Ecto neural progenitor cell (in vitro differentiated cells): ENCODE measurements at regions not wholly inside any gene's neighbourhood (a gene's known extent, or its start where the extent isn't known, plus 50 kb on each side); places are given as distances from the start of the nearest gene placed in this dataset.

Experiments
- DNase-seq: peaks from one replicate; pipeline ENCODE4 v3.0.0-alpha.2; 2018; ENCODE audit warnings: low spot score

DNA sequence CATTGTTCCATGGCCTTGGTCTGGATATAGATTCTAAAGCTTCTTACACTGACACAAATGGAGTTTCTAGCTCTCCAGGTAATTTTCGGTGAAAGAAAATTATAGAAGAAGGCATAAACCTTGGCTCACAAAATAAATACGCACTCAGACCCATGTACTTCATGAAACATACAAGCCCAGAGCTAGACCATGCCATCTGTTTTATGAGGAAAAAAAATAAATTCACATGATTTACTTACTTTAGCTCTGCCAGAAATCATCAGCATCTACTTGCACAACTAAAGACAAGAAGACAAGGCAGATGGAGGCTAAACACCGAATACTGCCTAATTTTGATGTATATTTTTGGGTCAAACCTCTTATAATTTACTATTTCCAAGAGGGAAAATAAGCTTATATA lies 197.4 kb upstream of the KLF14 start:
- DNase-seq: no peak

DNA sequence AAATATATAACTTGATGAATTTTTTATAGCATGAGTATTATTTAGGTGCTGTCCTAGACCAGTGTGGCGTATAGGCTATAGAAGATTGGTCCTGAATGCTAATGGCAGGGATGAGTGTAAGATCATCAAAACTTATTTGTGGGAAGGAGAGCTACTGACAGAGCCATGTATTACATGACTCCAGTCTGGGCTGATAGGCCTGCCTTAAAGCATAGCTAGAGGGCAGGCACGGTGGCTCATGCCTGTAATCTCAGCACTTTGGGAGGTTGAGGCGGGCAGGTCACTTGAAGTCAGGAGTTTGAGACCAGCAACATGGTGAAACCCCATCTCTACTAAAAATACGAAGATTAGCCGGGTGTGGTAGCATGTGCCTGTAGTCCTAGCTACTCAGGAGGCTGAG lies 198.1 kb upstream of the KLF14 start:
- no peak for DNase-seq

DNA sequence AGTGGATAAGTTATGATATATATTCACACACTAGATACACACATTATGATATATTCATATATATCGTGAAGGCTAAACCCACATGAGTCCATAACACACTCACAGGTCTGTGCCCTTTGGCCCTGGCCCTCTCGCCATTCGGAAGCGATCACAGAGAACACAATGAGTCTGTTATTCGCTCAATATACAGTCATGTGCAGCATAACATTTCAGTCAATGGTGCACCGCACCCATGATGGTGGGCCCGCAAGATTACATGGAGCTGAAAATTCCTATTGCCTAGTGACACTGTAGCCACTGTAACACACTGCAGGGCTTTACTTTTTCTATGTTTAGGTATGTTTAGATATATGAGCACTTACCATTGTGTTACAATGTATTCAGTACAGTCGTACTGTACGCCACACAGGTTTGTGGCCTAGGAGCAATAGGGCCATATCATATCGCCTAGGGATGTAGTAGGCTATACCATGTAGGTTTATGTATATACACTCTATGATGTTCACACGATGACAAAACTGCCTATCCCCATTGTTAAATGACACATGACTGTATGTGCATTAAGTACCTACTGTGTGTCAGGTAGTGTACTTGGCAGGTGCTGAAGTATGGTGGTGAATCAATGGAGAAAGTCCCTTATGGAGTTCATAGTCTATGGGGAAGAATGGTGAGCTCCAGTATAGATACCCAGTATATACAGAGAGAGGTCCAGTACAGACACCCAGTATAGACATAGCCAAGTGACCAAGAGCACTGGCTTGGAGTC lies 198.8 kb upstream of the KLF14 start:
- DNase-seq: no peak

DNA sequence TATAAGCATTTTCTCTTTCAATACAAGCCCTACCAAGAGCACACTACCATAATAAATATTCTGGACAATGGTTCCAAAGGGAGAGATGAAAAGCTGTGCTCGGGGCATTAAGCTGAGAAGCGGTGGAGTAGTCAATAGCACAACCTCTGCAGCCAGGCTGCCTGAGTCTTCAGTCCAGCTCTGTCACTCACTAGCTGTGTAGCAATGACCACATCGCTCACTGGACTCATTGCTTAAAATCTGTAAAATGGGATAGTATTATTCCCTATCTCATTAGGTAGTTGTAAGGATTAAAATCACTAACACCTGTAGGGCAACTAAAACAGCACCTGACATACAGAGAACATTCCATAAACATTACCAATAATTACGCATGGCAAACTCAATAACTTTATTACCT lies 199.9 kb upstream of the KLF14 start:
- DNase-seq: no peak

DNA sequence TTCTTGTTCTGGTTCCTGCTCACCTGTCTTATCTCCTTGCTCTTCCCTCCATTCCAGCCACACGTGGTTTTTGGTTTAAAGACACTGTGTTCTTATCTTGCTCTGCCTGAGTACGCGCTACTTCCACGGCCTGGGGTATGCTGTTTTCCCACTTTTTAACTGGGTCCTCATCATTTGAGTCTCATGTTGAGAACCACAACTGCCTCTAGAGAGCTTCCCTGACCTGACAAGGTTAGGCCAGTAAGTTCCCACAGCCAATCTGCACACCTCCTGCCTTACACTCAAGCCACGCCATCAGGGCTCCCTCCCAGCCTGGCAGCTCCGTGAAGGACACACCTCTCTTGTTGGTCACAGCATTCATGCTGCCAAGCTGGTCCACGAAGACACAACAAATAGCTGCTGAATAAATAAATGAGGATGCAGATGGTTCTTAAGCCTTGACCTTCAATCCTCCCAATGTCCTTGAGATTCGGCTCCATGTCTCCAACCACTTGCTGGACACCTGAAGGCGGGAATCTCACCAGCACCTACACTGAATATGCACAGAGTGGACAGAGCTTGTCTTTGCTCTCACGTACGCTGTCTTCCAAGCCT lies 201.7 kb upstream of the KLF14 start:
- no peak for DNase-seq

DNA sequence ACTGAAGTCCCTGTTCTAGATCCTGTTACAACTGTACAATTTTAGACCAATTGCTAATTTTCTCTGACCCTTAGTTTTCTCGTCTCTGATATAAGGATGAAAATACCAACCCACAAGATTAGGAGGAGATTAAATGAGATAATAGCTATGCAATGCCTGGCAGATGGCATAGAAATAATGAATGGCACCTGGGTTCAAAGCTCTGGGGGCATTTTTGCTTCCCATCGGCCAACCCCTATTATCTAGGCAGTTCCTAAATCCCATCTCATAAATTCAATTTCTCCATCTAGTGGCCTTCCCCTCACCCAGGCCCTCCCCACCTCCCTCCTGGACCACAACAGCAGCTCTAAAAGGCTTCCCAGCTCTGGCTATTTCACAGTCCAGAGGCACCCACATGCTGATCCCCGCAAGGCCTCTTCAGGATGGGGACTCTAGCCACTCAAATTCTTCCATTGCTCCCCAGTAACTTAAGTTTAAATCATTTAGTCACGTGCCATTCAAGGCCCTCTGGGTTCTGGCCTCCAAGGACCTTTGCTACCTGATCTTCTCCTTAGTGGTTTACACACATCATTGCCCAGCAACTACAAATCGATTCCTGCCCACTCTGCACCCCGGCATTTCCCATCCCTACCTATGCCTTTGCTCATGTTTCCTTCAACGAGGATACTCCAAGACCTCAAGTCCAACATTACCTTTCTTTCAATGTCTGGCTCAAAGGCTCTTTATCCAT lies 202.4 kb upstream of the KLF14 start:
- DNase-seq: no peak

DNA sequence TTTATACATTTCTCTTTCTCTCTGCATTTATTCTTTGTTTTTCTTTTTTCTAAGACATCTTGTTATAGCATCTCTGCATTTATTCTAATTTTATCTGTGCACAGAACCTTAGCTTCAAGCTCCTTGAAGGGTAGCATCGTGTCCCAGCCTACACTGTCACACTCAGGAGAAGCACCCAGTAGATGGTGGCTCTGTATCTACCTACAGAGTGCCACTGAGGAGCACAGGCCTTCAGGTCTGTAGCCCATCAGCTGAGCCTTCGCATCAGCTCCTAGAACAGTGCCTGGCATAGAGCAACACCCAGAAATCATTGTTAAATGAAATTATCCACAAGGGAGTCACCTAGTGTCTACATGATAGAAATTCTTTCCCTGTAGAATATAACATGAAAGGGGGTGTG lies 203.0 kb upstream of the KLF14 start:
- no peak for DNase-seq

DNA sequence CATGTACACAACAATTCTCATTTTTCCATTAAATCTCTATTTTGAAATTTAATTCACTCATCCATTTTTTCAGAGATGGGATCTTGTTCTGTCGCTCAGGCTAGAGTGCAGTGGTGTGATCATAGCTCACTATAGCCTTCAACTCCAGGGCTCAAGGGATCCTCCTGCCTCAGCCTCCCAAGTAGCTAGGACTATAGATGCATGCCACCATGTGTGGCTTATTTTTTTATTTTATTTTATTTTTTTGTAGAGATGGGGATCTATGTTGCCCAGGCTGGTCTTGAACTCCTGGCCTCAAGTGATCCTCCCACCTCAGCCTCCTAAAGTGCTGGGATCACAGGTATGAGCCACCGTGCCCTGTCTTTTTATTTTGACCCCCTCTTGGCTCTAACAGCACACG lies 203.8 kb upstream of the KLF14 start:
- DNase-seq: no peak

DNA sequence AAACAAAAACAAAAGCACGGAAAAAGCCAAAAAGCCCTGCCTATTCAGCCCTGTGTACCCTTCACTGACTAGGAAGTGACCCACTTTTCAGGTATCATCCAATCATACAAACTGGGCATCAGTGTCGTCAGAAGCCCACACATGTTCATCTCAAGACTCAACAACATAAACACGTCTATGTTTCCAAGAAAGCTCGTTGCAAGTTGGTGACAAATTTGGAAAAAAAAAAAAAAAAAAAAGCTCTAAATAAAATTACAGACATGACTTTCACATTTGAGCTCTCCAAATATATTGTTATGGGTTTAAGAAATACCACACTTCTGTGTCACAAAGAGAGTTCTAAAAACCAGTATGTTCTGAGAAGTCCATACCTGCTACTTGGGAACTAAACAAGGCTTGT lies 204.7 kb upstream of the KLF14 start:
- DNase-seq: no peak

DNA sequence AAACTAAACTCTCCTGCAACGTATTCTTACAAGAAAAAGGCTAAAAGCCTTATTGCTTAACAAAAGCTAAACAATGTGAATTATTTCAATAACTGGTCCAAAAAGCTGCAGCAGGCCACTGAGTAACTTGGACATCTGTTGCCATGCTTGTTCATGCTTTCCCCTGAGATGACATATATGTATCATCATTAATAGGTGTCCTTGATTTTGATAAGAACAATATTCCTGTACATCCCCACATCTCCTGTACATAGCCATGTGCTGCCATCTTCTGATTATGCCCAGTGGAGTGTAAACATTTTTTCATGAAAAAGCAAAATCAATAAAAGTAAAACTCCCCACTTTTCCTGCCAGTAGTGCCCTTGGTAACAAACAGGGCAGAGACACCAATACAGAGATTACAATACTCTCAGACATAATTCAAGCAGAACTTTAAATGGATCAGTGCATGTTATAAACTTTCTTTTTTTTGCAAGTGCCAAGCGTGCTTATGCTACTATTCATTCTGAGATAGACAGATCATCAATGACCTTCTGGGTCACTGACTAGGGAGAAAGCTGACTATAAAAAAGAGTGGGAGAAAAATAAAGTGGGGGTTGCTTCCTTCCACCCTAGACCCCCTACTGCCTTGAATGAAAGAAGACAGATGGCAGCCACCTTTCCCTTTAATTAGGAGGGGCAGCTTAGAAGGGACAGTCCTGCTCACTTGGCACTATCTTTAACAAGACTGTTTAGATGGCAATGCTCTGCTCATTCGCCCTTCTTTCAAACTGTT lies 205.5 kb upstream of the KLF14 start:
- DNase-seq: no peak

DNA sequence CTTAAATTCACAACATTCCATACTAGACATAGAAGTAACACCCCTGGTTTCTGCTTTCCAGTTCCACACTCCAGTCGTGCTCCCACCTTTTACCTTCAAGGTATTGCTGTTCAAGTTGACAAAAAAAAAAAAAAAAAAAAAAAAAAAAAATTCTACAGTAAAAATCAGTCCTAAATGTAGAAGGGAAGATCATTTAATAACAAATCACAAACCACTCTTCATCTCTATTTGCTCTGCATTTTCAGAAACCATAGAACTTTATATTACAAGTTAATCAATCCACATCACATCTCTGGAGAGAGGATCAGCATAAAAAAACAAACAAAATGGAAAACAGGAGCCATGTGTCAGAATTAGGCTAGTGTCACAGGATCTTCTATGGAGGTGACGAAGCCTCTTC lies 206.3 kb upstream of the KLF14 start:
- DNase-seq: no peak

DNA sequence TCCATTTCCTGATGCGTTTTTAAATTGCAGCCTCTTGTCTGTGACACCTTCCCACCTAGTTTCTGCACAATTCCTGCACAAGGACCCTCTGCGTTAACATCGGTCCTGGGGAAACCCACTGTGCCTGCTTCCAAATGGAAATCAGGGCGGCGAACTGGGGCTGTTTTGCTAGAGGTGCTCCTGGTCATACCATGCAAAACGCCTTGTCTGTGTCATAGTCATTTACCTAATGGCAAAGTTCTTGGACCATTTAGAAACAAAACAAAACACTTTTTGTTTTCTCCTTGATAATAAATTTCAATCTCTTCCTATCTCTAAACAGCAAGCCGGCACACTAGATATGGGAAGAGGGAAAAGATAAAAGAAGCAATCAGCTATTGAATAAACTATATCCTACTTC lies 206.9 kb upstream of the KLF14 start:
- no peak for DNase-seq

DNA sequence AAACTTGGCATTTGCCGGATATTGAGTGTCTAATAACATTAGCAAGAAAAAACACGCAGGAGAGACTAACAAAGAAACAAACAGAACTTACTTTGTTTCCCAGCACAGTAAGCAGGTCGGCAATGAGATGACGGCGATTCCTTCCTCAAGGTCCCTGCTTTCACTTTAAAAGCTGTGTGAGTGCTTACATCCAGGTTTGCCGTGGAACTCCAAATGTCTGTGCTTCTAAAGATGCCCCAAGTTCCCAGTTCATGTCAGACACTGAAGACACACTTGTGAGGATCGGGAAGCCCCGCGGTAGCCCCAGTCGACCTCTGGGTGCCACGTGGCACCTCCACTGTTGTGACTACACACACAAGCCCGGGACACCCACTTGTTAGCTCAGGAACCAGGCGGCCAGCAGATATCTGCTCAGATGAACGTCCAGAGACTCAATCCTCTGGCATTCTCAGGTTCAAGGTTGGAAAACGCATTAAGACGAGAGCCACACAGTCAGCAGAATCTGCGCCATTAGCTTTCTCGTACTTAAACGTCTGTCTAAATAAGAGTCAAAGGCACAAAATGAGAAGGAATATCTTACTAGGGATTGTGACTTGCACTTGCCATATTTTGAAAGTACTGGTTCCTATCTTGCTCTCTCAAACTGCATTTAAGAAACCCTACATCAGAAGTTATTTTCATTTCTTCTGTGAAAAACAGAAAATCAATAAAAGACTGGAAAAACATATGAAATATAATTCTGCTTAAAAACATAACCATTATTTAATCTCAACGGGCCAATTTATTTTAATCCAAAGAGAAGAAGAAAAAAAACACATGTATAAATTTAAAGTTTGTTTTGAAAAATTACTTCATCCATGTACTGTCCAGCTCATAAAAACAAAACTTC lies 207.6 kb upstream of the KLF14 start:
- no peak for DNase-seq

DNA sequence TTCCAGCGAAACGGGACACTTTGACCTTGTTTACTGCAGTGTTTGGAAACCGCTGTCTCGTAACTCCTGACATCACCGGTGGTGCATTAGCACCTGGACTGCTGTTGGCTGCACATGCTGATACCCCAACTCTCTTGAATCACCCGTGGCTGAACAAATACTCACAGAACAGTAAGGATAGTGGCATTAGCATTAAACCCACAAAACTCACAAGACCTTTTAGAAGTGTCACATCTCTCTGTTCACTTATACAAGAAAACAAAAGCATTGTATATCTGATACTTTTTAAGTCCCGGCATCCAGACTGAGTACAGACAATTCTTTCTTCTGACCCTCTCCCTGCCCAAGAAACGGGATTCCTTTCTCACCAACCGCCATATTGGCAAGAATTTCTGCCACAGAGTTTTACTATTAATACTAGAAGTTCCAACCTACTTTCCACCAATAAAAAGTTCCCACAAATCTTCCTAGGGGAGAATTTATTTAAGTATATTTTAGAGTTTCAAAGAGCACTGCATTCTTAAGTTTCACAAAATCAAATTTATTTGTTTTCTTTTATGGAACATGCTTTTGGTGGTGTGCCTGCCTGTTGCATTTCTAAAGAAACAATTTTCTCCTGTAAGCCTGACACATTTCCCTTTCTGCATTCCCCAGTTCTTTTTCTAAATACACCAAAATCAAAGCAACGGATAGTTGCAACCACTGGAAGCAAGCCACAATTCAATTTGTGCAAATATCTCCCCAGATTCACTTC lies 208.4 kb upstream of the KLF14 start:
- DNase-seq: no peak

DNA sequence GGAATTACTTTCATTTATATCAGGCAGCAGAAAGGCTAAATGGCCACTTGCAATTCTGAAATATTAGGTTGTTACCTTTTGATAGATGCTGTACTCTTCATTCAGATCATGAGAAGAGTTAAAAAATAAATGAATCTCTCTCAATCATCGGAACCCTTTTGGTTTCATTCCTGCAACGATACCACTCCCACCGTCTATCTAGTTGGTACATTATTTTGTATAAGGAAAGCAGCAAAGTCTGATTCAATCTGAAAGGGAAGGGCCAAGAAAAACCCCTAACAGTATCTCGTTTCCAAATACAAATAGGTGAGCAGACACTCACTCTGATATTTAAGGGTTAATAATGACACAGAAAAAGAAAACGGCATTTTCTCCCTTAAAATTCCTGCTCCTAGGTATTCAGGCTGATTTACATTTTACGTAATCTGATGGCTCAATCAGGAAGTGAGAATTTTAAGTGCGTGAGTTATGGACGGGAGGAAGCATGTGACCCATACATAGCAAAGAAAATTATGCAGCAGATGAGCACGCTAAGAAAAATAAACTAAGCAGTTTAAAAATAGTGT lies 209.4 kb upstream of the KLF14 start:
- DNase-seq: no peak

DNA sequence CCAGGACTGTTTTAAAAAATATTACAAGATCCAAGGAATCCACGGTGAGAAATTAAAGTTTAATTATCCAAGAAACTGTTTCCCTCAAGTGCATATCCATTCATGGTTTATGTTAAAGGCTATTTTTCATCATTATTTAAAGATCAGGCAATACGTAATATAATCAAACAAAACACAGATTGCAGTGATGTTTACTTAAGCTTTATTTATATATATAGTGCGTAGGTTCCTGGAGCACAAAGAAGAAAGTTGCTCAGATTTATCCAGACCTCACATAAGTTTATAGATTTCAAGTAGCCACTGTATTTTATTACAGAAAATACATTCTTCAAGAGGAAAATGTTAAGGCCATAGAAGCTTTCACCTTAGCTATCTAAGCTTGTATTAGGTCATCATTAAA lies 210.0 kb upstream of the KLF14 start:
- no peak for DNase-seq

DNA sequence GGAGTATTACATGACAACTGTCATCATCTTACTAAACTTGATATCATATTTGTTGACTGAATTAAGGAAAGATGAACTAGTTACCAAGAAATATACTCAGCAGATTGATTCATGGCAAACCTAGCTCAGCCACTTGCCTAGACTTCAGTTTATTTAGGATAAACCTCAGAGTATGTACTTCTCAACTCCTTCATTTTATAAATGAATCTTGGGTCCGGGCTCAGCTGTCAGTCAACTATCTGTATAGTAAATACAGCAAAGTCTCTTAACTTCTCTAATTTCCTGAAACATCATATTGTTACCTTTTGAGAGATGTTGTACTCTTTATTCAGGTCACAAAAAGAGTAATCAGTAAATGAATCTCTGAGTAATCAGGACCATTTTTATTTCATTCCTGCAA lies 211.0 kb upstream of the KLF14 start:
- DNase-seq: no peak

DNA sequence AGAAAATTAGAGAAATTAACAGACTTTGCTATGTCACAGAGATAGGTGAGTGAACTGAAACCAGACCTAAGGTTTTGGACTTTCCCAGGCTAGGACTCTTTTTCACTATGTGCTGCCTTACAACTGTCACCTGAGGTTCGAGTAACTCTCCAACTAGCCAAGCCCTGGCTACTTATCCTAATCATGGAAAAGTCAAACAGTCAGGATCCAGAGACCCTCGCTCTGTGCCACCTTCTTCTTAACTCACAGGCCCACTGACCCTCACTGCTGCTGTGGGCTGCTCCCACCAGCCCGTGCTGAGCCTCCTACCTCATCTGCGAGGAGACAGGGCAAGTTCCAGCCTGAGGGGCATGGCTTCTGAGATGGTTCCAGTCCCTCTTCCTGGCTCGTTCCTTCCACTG lies 211.4 kb upstream of the KLF14 start:
- DNase-seq: no peak

DNA sequence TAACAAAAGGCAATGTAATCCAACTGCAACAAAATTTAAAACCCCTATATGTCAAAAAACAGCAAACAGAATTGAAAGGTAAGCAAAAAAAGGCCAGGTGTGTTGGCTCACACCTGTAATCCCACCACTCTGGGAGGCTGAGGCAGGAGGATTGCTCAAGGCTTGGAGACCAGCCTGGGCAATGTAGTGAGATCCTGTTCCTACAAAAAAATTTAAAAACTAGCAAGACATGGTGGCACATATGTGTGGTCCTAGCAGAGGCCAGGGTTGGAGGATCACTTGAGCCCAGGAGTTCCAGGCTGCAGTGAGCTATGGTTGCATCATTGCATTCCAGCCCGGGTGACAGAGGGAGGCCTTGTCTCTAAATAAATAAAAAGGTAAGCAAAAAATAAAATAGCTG lies 212.1 kb upstream of the KLF14 start:
- no peak for DNase-seq

DNA sequence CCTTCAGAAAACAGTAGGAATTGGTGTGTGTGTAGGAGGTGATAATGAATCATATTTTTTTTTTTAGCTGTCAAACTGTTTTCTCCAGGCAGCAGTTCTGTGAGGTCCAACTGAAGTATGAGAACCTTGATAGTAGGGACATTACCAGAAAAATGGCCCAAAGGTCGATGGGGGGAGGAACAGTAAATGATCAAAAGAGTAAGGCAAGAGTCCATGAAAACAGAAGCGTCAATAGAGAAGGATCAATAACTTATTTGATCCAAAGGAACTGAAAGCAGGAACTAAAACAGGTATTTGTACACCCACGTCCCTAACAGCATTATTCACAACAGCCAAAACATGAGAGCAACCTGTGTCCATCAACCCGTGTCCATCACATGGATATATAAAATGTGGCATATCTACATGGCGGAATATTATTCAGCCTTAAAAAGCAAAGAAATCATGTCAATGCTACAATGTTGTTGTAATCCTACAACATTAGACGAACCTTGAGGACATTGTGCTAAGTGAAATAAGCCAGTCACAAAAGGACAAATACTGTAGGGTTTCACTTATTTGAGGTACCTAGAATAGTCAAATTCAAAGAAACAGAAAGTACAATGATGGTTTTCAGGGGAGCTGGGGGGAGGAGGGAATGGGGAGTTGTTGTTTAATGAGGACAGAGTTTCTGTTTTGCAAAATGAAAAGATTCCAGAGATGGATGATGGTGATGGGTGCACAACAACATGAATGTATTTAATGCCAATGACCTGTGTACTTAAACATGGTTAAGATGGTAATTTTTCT lies 214.0 kb upstream of the KLF14 start:
- no peak for DNase-seq
